HG03196 (cell line): ENCODE measurements at regions not wholly inside any gene's neighbourhood (a gene's known extent, or its start where the extent isn't known, plus 50 kb on each side); places are given as distances from the start of the nearest gene placed in this dataset.
"Not testable (repeated sequence)": the region's sequence is repeated elsewhere in the genome, so short reads cannot be mapped to it uniquely, and the experiment has no call there.

Source experiments
- ATAC-seq: cut with Tn5 transposase; IDR thresholded peaks from one replicate; pipeline ENCODE4 v1.9.1; 2021; ENCODE audit not compliant: unreplicated experiment

- no peak for ATAC-seq
Measured at GRCh38 chr12:124477107-124477915, 90.1 kb downstream of the NCOR2 start.

DNA sequence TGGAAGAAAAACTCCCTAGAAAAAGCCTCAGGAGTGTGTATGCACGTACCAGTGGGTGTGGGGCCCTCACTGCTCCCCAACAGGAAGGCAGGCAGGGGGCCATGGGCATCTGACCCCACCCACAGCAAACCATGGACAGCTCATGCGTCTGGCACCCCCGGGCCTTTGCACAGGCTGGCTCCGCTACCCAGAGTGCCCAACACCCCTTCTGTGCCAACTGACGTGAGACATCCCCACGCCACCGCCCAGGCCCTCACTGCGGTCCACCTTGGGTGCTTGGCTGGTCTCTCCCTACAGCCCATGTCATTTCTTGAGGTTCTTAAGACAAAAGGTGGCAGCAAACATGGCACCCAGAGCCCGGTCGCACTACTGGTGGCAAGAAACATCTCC is 91.4 kb downstream of the NCOR2 start:
- ATAC-seq: no peak

- no peak for ATAC-seq
Measured at GRCh38 chr12:124475295-124476010, 92.0 kb downstream of the NCOR2 start.

DNA sequence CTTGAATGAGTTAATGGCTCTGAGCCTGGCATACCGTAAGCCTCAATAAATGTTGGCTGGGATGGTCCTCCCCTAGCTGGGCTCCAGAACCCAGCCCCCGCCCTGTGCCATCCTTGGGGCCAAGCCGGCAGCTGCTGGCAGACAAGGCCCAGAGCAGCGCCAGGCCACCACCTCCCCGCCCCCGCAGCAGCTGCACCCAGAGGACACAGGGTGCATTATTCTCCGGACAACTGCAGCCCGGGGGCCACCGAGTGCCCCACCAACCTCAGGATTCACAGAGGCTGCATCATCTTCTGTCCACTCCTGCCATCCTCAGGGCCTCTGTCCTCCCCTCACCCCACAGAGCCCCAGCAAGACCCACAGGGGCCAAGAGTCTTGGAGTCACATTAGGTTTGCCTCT is 92.7 kb downstream of the NCOR2 start:
- no peak for ATAC-seq

DNA sequence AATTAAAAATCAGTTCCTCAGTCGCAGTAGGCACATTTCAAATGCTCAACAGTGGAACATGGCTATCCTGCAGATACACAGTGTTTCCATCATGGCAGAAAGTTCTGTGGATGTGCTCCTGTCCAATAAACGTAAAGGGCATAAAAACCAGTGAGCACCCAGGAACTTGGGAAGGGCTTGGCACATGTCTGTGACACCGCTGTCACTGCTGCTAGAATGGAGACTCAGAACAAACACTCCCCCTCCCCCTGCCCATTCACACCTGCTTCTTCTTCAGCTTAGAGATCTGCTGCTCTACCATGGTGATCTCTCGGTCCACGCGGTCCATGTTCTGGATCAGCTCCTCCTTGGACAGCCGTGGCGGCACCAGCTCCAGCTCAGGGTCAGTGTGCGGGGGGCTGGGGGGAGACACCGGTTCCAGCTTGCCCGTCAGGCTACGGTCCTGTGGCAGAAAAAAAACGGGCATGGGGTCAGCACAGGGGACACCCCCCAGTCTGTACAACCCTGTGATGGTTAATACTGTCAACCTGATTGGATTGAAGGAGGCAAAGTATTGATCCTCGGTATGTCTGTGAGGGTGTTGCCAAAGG is 94.6 kb downstream of the NCOR2 start:
- ATAC-seq: no peak

DNA sequence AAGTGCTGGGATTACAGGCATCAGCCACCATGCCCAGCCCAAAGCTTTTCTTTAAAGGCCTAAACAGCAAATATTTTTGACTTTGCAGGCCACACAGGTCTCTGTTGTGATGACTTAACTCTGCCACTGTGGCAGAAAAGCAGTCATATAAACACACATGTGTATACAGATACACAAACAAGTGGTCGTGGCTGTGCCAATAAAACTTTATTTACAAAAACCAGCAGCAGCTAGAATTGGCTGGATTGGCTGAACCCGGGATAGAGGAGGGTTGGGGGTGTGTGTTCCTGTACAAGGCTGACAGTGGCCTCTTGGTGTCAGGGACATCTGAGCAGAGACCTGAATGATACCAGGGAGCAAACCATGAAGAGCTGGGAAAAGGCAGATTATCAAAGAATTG is 95.6 kb downstream of the NCOR2 start:
- no peak for ATAC-seq

DNA sequence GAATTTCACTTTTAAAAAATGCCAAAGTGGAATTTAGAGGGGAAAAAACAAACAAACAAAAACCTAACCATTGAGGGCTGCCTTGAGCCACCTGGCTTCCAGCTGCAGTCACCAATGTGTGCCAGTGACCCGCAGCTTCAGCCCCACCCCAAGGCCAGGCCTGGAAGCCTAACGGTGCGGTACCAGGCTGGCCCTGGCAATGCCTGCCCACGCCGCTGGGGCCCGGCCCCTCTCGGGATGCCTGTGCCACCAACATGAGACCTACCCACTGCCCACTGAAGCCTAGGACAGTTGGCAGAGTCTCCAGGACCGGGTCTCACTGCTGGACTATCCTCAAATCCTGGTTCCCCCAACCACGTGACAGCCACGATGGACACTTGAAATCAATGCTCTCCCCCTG is 96.6 kb downstream of the NCOR2 start:
- ATAC-seq: no peak

- no peak for ATAC-seq
Measured at GRCh38 chr12:124470139-124470538, 97.3 kb downstream of the NCOR2 start.

DNA sequence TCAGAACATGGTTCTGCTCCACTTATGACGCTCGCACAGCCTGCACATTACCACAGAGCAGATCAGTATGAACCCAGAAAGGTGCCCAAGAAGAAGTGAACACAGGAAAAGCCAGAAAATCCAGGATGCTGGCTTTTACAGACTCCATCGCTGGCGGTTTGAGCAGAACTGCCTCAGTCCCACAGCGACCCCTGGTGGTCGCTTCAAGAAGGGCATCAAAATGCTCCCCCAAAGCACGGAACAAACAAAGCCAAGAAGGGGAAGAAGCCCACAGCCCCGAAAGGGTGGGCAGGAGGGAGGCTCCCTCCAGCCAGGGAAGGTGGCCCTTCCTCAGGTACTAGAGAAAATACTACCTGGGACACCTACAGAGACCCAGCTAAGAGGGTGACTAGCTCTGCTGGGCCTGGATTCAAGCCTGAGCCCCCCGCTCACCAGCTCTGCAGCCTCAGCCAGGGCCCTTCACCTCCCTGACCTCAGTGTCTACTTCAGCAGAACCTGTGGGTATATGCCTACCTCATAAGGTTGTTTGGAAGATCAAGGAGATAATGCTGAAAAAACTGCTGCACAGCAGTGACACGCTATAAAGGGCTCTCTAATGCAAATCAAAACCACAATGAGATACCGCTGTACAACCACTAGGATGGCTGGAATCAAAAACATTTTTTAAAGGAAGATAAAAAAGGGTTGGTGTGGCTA is 98.1 kb downstream of the NCOR2 start:
- ATAC-seq: no peak

DNA sequence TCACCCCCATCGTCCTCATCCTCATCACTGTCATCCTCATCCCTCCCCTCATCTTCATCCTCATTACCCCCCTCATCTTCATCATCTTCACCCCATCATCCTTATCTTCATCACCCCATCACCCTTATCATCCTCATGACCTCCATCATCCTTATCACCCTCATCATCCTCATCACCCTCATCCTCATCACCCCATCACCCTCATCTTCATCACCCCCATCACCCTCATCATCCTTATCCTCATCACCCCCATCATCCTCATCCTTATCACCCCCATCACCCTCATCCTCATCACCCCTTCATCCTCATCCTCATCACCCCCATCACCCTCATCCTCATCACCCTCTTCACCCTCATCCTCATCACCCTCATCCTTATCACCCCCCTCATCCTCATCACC is 99.9 kb downstream of the NCOR2 start:
- not testable (repeated sequence) for ATAC-seq

DNA sequence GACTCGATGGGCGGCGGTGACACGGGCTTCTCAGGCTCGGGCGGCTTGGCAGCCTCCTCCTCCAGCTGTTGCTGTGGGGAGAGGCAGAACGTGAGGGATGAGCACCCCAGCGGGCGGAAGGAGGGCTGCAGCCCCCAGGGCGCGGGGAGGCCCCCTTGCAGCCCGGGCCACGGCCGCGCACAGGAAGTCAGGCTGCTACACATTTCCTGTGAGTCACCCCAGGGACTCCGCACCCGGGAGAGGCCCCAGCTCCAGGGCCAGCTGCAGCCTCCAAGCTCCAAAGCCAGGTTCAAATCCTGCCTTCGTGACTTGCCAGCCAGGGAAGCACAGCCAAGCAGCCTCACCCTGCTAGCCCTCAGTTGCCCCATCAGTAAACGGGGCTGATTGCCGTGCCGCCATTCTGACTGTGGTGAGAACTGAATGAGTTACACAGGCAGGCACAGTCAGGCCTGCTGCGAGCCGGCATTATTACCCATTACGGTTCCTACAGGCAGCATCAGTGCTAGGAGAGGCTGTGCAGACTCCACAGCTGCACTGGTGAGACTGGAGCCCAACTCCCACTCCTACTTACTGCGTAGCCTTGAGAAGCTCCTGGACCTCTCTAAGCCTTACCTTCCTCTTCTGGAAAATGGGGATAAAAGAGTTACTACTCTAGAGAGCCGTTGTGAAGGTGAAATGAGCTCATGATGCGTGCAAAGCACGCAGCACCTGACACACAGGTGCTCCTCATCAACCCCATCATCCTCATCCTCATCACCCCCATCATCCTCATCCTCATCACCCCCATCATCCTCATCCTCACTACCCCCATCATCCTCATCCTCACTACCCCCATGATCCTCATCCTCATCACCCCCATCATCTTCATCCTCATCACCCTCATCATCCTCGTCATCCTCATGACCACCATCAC is 100.9 kb downstream of the NCOR2 start:
- peak; percentile 93 for ATAC-seq

- no peak for ATAC-seq
Measured at GRCh38 chr12:124465473-124465872, 101.9 kb downstream of the NCOR2 start.

GRCh38 chr12:124464830-124465229 is 102.6 kb downstream of the NCOR2 start:
- no peak for ATAC-seq

- no peak for ATAC-seq
Measured at GRCh38 chr12:124464062-124464461, 103.3 kb downstream of the NCOR2 start.

DNA sequence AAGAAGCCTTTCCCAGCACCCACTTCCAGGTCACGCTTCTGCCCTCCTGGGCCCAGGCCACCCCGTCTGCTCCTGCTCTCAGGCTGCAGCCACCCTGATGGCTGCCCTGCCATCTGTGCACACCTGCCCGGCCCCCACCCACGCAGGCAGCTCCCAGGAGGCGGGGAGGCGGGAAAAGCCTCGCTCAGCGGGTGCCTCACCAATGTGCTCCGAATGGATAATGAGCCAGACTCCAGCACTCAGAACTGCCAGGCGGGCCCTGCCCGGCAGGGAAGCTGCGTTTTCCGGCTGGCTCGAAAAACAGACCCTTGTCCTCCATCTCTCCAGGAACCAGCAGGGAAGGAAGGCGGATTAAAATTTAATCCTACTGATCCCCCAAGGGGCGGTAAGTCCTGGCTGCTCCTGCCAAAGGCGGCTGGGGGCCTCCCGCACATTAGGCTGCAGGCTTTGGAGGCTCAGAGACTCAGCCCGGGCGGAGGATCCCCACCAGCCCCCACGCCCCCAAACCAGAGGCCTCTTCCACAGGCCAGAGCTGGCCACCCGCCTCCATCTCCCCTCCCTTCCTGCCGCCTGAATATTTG is 104.0 kb downstream of the NCOR2 start:
- no peak for ATAC-seq

DNA sequence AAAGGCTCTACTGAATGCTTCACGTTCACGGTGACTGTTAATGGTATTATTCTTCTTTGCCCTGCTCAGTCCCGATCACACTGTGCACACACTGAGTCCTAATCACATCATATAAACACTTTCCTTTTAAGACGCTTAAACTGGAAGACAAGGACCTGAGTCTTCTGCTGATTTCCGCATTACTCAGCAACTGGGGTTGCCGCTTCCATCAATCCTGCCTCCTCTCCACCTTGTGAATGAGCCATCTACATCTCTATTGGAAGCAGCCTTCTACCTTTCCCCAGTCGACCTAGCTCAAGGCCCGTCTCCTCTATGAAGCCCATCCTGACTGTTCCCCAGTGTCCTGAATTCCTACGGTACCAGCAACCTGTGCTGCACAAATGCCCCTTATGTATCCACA is 104.7 kb downstream of the NCOR2 start:
- ATAC-seq: no peak

DNA sequence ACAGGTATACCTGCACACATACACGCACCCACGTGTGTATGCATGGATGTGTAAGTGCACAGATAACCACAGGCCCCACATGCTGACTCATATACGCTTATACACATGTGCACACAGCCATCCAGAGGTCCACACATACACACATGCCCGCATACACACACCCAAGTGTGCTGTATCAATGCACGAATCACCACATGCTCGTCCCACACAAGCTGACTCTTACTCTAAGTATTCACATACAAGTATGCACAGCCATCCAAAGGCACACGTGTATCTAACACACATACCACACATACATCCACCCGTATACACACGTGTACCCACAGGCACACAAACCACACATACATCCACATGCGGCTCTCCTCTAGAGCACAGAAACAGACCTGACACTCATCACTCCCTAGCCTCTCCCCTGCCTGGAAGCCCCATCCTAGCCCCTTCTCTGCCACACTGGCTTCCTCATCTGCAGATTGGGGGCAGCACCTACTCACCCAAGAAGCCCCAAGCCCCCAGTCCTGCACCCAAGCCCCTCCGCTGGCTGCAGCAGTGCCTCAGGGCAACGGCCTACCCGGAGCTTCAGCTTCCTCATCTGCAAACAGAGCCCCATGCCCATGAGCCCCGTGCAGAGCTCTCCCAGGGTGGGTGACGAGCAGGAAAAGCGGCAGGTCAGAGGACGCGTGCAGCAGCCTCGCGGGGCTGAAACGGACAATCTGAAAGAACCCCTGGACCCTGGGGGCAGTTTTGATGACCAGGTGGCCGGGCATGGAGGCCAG is 105.4 kb downstream of the NCOR2 start:
- no peak for ATAC-seq

DNA sequence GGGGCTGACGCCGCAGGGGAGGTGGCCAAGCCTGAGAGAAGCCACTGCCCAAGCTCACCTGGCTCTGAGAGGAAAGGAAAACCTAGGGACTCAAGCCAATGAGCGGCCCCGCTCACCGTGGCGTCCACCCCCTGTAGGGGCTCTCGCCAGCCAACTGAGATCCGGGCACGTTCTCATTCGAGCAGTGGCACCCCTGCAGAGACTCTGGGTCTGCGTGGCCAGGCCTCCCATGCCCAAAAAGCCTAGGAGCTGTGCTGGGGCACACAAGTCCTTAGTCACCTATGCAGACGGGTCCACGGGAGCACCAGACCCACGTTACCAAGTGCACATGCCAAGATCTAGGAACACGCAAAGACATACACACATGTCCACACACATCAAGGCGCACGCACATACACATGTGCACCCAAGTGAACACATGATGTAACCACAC is 106.2 kb downstream of the NCOR2 start:
- ATAC-seq: no peak

GRCh38 chr12:124460771-124461170 is 106.6 kb downstream of the NCOR2 start:
- no peak for ATAC-seq
